GM21515 (cell line): ENCODE measurements at regions not wholly inside any gene's neighbourhood (a gene's known extent, or its start where the extent isn't known, plus 50 kb on each side); places are given as distances from the start of the nearest gene placed in this dataset.
"Not testable (repeated sequence)": the region's sequence is repeated elsewhere in the genome, so short reads cannot be mapped to it uniquely, and the experiment has no call there.

Source experiments
- ATAC-seq: cut with Tn5 transposase; IDR thresholded peaks from one replicate; pipeline ENCODE4 v1.9.1; 2021; ENCODE audit not compliant: unreplicated experiment

DNA sequence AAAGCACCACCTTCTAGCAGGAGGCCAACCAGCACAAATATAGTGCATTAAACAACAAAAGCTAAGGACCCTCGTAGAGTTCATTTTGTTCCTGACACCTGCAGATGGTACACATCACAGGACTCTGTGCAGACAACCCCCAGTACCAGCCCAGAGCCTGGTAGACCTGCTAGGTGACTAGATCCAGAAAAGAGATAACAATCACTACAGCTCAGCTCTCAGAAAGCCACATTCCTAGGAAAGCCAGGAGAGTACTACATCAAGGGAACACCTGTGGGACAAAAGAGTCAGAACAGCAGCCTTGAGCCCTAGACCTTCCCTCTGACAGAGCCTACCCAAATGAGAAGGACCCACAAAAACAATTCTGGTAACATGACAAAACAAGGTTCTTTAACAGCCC is 344.7 kb upstream of the PTBP2 start:
- no peak for ATAC-seq

DNA sequence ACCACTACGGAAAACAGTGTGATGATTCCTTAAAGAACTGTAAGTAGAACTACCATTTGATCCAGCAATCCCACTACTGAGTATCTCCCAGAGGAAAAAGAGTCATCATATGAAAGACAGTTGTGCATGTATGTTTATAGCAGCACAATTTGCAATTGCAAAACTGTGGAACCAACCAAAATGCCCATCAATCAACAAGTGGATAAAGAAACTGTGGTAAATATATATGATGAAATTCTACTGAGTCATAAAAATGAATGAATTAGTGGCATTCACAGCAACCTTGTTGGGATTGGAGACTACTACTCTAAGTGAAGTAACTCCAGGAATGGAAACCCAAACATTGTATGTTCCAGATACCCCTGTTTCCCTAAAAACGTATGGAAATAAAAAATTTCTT is 337.0 kb upstream of the PTBP2 start:
- ATAC-seq: no peak

DNA sequence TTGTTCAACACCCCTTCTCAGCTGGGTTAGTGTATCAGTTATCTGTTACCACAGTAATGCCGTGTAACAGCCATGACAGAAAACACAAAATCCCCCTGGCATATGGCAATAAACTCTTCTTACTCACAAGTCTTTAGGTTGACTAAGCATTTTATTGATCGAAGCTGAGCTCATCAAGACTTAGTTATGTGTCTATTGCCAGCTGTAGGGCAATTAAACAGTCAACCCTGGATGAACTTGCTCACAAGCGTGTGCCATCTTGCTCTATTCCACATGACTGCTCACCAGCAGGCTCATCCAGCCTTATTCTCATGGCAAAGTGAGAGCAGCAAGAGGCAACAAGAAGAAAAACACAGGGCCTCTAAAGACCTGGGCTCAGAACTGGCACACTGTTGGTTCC is 333.8 kb upstream of the PTBP2 start:
- no peak for ATAC-seq

DNA sequence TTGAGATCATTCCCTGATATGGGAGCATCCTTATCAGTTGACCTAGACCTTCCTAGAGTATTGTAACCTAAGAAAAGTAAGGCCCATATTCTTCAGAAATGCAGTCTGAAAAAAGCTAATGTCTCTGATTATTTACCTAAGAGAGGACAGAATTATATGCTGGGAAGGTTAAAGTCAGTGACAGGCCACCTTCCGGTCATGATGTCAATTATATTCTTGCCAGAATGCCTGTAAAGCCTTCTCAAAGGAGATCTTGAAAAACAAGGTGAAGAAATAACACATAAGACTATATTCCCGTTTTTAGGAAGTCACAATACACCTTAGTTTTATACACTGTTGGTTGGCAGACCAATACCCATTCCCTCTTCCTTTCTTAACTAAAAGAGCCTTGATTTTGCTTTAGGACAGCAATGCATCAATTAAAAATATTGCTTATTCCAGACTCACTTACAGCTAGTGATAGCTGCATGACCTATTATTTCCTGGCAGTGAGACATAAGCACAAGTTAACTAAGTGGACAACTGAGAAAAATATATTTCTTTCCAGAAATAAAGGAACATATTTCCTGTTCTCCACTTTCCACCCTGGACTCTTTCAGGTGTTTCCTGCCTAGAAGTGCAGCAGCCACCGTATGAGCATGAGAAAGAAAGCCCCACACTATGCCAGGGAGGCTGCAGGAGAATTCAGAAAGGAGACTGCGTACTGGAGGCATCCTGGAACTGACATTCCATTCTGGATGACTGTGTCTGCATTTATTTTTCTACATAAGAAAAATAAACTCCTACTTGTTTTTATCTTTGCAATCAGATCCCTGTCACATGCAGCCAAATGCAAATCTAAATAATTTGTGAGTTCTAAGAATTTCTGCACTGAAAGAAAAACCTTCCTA is 332.9 kb upstream of the PTBP2 start:
- no peak for ATAC-seq

DNA sequence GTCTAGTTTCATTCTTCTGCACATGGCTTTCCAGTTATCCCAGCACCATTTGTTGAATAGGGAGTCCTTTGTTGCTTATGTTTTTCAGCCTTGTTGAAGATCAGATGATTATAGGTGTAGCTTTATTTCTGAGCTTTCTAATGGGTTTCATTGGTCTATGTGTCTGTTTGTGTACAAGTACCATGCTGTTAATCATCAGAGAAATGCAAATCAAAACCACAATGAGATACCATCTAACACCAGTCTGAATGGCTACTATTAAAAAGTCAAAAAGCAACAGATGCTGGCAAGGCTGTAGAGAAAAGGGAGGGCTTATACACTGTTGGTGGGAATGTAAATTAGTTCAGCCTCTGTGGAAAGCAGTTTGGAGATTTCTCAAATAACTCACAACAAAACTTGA is 321.5 kb upstream of the PTBP2 start:
- ATAC-seq: no peak

DNA sequence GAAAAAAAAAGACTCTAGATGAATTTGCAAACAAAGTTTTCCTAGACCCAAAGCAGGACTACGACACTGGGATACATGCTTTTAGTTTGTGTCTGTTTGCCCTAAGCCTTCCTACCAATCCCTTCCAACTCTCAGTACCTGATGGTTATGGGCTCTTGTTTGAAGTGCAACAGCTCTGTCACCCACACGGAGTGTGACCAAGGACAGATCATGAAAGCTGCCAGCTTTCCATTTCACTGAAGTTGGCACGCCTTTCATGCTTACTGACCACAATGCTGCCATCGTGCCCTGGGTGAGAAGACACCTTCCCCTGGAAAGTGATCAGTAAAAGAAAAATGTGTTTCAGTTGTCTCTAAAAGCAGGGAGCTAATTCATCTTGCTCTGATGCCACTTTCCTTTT is 312.5 kb upstream of the PTBP2 start:
- ATAC-seq: no peak

DNA sequence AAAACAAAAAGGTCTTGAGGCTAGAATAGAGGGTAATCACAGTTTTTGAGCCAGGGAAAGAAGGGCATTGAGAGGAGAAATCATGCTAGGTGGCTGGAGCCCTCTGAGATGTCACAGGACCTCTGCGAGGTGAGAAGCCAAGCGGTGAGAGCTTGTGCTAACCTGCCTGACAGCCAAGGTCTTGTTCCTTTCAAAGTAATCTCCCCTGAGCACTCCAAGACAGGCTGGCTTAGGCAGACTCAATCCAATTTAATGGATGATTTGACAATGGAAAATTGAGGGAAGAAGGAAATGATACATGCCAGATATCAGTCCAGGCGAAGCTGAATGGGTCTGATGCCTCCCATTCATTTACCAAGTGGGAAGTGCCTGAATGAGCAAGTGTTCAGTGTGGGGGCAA is 311.9 kb upstream of the PTBP2 start:
- no peak for ATAC-seq

DNA sequence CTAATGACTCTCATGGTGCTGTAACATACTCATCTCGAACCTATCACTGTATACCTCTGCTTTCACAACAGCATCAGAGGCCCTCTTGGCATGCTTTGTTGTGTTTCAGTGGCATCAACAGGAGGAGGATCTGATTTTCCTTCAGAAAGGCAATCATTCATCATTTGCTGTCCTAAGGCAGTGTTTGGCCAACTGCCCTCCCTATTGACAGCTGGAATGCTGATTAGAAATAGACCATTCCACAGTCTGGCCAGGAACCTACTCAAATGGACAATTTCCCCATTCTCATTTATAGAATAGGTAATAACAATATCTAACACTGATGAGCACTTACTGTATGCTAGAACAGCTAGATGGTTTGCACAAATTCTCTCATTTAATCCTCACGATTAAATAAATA is 310.6 kb upstream of the PTBP2 start:
- ATAC-seq: no peak

DNA sequence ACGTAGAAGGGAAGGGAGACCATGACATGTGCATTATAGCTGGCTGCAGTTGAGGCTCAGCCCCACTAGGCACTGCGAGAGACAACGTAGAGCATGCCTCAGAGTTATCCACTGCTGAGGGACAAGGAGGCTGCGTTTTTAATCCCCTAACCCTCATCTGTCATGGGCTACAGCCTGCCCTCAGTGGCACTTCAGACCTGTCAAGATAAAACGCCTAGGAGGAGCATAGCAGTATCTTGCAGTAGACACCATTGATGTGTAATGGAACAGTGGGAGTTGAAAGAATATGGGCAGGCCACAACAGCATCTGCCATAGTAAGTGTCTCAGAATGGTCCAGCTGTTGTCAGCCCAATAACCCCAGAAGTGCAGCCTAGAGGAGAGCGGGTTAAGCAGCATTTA is 307.0 kb upstream of the PTBP2 start:
- ATAC-seq: no peak

DNA sequence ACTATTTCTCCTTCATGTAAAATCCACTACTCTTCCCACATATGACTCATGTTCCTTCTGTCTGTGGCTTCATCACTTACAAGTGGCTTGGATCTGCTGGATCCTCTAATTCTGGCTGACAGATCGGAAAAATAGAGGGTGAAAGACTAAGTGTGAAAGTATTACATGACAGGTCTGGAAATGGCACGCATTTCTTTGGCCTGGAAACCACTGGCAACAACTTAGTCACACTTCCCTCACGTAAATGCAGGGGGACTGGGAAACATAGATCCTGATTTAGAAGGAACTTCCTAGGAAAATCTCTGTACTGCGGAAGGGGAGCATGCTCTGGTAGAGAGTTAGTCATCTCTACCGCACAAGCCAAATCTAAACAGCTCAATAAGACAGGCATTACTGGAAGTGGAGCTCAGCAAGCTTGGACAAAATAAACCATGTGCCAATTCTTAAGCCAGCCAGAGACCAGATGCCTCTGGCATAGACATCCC is 305.4 kb upstream of the PTBP2 start:
- ATAC-seq: no peak

DNA sequence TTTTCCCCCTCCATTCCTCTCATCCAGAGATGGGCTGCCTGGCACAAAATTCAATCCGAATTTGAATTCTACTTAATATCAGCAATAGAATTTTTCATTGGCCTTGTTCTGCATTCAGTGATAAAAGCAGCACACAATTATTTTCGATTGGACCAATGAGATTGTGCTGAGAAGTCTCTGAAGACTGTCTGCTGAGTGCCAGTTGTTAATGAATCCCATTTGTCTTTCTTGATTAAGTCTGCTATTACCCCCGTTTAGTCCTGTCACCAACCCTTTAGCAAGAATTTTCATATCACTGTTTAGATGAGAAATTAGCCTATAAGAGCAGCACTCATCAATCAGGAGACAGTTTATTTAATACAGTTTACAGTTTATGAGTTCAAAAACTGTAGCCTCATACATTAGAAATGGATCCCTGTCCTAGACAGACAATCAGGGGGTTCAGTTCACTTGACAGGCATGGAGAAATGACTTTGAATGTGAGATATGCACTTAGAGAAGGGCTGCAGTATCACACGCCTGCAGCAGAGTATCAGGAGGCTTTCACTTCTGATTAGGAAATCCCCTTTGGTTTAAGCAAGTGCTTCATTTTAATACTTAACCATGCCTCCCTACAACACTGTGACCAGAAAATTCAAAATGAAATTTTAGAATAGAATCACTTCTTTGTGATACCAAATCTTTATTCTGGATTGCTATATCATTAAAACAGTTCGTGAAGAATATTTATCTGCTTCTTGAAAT is 304.7 kb upstream of the PTBP2 start:
- peak; percentile 94 for ATAC-seq

DNA sequence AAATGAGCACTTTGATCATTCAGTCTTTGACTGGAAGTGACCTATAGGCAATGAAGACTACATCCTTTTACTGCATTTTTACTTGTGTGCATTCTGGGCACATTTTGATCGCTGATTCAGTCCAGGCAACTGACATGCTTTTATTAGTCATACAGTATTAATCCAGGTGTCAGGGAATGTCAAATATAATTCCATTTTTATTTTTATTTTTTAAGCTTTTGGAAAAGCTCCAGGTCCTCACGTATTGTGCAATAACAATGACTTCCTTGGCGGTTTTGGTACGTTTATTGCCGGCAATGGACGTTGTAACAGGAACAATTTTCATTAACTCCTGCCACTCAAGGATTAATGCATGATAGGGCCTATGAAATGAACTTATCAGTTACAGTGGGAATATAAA is 302.6 kb upstream of the PTBP2 start:
- no peak for ATAC-seq

DNA sequence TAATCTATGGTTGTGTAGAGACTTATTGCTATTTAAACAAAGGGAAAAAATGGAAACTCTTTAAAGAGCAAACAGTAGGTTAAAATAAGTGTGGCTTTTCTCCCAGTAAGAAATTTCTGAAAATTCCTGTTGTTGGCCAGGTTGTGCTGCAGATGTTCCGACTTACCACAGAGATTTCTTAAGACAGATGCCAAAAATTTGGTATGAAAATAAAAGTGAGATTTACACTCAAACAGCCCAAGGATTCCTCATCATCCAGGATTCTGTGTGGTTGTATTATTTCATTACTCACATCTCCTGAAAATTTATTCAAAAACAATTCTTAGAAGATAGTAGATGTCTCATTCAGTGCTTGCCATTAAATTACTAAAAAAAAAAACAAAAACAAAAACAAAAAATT is 296.7 kb upstream of the PTBP2 start:
- no peak for ATAC-seq

DNA sequence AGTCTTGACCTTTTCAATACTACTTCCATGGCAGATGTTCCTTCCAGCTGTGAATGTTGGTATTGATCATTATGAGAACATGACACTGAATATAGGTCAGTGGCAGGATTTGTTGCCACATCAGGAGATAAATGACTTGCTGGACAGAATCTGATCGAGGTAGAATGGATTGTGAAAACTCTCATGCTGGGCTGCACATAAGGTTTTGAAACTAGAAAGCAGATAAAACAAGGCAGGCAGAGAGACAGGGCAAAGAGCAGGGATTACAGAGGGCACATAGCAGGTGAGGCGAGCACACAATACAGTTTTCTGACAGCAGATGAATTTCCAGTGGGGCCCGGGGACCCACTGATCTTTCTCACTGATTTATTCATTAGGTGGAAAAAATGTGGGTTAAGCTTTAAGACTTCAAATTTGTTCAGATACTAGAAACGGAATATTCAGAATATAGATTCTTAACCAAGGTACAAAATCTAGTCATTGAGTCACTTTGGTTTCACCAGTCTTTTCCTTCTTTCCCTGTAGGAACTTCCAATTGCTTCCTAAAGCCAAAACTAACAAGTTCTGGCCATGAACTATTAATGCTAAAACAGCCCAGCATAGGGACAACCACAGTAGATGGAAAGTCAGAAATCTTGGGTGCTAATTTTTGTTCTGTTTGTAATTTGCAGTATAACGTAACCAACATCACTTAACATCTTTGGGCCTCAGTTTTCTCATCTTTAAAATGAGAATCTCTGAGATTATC is 296.0 kb upstream of the PTBP2 start:
- ATAC-seq: no peak

DNA sequence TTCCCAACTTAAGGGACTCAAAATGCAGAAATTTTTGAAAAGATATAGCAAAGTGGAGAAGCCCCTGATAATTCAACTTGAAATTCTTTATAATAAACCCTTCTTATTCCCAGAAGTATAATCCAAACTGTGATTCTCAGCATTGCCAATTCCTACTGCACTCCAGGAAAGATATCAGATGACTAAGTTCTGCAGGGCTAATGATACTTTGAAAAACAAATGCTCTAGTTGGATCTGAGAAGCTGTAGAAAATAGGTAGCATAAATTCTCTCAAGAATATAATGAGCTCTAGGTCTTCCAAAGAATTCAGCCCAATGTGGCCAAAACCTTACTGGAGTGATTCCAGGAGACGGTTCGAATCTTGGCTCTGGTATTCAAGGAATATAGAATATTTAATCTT is 294.0 kb upstream of the PTBP2 start:
- ATAC-seq: no peak

DNA sequence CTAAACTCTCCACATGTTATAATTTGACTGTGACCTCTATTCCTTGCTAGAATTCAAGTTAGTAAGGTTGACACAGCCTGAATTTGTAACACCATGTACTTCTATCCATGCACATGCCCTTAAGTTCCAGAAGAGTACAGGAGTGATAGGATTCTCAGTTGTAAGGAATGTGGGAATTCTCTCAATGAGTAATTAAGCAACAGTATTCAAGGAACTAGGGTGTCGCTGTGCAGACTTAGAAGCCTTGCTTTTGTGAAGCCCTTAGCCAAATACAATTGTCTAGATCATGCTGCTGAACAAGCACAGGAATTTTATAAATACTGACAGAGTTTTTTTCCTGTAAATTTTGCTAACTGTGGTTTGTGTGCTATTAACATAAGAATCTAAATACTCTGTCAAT is 276.3 kb upstream of the PTBP2 start:
- no peak for ATAC-seq

DNA sequence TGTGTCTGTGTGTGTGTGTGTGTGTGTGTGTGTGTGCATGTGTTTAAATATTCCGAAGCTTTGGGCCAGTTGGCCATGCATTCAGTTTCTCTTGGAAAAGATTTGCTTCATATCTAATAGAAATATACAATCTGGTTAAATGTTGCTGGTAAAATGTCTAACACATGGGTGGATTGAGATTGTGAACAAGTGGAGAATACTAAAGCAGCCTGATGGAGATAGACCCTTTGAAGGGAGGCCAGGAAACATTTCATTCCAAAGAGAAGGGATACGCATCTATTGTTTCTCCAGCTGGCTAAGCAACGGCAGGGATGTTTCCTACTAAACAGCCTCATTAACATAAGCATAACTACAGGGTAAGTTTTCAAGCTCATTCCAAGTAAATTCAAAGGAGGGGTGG is 257.5 kb upstream of the PTBP2 start:
- ATAC-seq: no peak

DNA sequence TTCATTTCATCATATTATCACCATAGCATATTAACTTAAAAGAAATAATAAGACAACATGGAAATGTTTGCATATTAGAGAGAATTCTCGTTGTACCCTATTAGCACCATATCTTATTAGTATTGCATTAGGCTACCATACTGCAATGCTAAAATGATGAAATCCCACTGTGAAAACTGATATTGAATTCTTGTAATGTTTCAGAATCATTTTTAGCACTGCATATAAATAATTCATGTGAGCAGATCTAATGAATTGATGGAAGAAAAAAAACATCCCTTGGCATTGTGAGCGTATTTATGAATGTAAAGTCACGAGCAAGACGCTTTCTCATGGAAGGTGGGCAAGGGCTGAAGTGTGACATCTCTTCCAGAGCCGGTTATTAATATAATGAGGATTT is 257.1 kb upstream of the PTBP2 start:
- no peak for ATAC-seq

DNA sequence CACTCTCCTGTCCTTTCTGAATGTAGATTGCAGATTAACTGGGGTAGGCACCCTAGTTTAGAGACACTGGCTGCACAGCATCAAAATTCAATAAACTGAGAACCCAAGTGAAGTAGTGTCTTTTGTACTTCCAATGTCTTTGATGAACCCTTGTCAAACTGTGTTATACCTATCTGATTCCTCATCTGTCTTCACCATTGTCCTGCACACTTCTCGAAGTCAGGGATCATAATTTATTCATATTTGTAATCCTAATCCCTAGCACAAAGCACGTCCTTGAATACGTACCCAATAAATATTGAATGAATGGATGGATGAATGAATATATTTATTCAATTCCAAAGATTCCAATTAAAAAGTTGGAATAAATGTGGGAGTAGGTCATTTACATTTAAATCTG is 256.6 kb upstream of the PTBP2 start:
- ATAC-seq: no peak

DNA sequence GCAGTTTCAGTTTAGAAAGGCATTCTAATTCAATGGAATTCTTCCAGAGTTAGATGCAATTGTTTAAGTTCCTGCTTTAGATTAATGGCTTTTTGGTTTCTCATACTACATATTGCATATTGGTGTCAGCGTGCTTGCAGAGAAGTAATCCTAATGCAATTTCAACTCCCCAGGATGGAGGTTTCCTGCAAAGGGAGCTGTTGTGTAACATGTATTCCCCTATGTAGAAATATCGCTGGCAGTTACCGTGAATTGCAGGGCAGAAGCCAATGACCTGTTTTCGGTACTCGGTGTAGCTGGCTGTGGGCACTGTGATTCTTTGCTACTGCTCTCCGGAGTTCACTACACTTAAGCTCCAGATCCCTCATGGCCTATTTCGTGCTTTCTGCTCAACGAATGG is 256.1 kb upstream of the PTBP2 start:
- ATAC-seq: no peak

DNA sequence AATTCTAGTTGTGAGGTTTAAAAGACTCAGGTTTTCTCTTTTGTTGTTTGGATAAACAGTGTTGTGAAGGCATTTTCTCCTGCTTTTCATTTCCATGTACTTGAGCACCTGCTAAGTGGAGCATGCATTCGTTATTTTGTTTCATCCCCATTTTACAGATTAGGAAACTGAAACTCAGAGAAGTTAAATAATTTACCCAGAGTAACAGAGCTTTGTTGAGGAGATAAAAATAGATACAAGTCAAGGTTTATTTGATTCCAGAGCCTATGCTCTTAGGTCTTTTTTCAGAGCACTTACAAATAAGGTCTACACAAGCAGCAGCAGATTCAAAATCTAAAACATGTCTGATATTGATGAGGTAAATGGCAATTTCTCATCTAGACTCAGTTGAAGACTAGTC is 254.7 kb upstream of the PTBP2 start:
- ATAC-seq: no peak

DNA sequence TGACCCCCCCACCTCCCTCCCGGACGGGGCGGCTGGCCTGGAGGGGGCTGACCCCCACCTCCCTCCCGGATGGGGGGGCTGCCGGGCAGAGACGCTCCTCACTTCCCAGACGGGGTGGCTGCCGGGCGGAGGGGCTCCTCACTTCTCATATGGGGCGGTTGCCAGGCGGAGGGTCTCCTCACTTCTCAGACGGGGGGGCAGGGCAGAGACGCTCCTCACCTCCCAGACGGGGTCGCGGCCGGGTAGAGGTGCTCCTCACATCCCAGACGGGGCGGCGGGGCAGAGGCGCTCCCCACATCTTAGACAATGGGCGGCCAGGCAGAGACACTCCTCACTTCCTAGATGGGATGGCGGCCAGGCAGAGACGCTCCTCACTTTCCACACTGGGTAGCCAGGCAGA is 251.9 kb upstream of the PTBP2 start:
- ATAC-seq: not testable (repeated sequence)
